Activated T-helper 1 cell treated with Interleukin-2 at 50 U/mL for 16 hours (primary cell): ENCODE measurements at regions not wholly inside any gene's neighbourhood (a gene's known extent, or its start where the extent isn't known, plus 50 kb on each side); places are given as distances from the start of the nearest gene placed in this dataset.

Experiments used
- DNase-seq: peaks from one replicate; pipeline ENCODE4 v3.0.0-alpha.2; 2020; ENCODE audit warnings: low read depth

GRCh38 chr13:107329991-107330390 lies 762.1 kb upstream of the ARGLU1 start:
- no peak for DNase-seq

- DNase-seq = no peak
Measured at GRCh38 chr13:107324416-107325204, 756.7 kb upstream of the ARGLU1 start.

GRCh38 chr13:107322228-107322627 lies 754.3 kb upstream of the ARGLU1 start:
- DNase-seq = no peak

- DNase-seq = no peak
Measured at GRCh38 chr13:107305178-107305577, 737.2 kb upstream of the ARGLU1 start.

GRCh38 chr13:107301724-107302374 lies 733.9 kb upstream of the ARGLU1 start:
- no peak for DNase-seq

GRCh38 chr13:107299717-107300116 lies 731.8 kb upstream of the ARGLU1 start:
- DNase-seq = no peak

- DNase-seq = no peak
Measured at GRCh38 chr13:107296804-107297203, 728.9 kb upstream of the ARGLU1 start.

- DNase-seq = no peak
Measured at GRCh38 chr13:107295416-107296140, 727.6 kb upstream of the ARGLU1 start.

GRCh38 chr13:107293924-107294323 lies 726.0 kb upstream of the ARGLU1 start:
- no peak for DNase-seq

GRCh38 chr13:107291875-107292274 lies 723.9 kb upstream of the ARGLU1 start:
- DNase-seq = no peak

GRCh38 chr13:107289540-107289939 lies 721.6 kb upstream of the ARGLU1 start:
- no peak for DNase-seq

GRCh38 chr13:107284173-107284572 lies 716.2 kb upstream of the ARGLU1 start:
- DNase-seq = no peak

- DNase-seq = no peak
Measured at GRCh38 chr13:107277911-107278310, 710.0 kb upstream of the ARGLU1 start.

GRCh38 chr13:107276936-107277335 lies 709.0 kb upstream of the ARGLU1 start:
- no peak for DNase-seq

GRCh38 chr13:107275945-107276614 lies 708.1 kb upstream of the ARGLU1 start:
- DNase-seq = no peak

- DNase-seq = no peak
Measured at GRCh38 chr13:107275312-107275711, 707.4 kb upstream of the ARGLU1 start.

- no peak for DNase-seq
Measured at GRCh38 chr13:107271227-107271626, 703.3 kb upstream of the ARGLU1 start.

- no peak for DNase-seq
Measured at GRCh38 chr13:107266657-107267056, 698.7 kb upstream of the ARGLU1 start.

- DNase-seq = no peak
Measured at GRCh38 chr13:107258599-107259187, 690.8 kb upstream of the ARGLU1 start.

GRCh38 chr13:107254392-107254791 lies 686.5 kb upstream of the ARGLU1 start:
- DNase-seq = no peak

- no peak for DNase-seq
Measured at GRCh38 chr13:107252428-107252827, 684.5 kb upstream of the ARGLU1 start.

GRCh38 chr13:107252021-107252420 lies 684.1 kb upstream of the ARGLU1 start:
- DNase-seq = no peak
